ENCODE measurements at regions not wholly inside any gene's neighbourhood (a gene's known extent, or its start where the extent isn't known, plus 50 kb on each side); places are given as distances from the start of the nearest gene placed in this dataset.

DNA sequence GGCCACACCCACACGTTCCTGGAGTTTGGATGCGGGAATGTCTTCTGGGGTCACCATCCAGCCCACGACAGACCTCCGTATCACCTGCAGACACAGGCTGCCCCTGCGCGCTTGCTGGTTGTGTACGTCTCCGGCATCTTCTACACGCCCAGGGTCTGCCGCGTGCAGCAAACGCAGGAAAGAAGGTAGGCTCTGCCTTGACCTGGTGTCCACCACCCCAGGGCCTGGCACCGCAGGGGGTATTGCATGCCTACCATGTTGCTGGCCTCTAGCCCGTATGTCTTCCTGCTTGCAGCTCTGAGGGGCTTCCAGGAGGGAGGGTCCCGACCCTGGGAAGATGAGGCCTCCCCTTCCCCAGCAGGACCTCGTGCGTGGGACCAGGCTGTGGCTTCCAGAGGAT, 298.8 kb upstream of the IRX4 start:
- Histone ChIP-seq H3K9me3 (peaks cover 0 to 4% (median 0%) of the 10 kb centered on the region in 4 donors), H3K4me1 (no peaks in the 10 kb centered on the region), H3K36me3 (no peaks in the 10 kb centered on the region), H3K27me3 (no peaks in the 10 kb centered on the region), H3K27ac (no peak overlapping the region), H3K4me3 (no peak overlapping the region)
- TF ChIP-seq CTCF (IDR thresholded peaks at IDR 0.05) (no peak), POLR2A (IDR thresholded peaks at IDR 0.05) (no peak), EP300 (IDR thresholded peaks at IDR 0.05) (no peak)
- DNase-seq (ENCODE audit: low spot score in 2 of 2), result no peak
- 91% methylated on average over 13 to 17 of the region's 17 CpGs for WGBS, 2 donors

- H3K27me3 ChIP-seq, result no peaks in the 10 kb centered on the region
- DNase-seq (ENCODE audit: low spot score in 2 of 2), result no peak
- TF ChIP-seq POLR2A (IDR thresholded peaks at IDR 0.05) (no peak), CTCF (IDR thresholded peaks at IDR 0.05) (no peak), EP300 (IDR thresholded peaks at IDR 0.05) (no peak)
- H3K9me3 ChIP-seq, result peaks cover 0 to 4% (median 0%) of the 10 kb centered on the region in 4 donors
- H3K4me3 ChIP-seq, result no peak overlapping the region
- no peaks in the 10 kb centered on the region for H3K4me1 ChIP-seq
- WGBS, 2 donors, result 45 to 53% methylated on average over 8 of the region's 8 CpGs
- H3K36me3 ChIP-seq, result no peaks in the 10 kb centered on the region
- no peak overlapping the region for H3K27ac ChIP-seq
Measured at GRCh38 chr5:2181149-2181548, 298.4 kb upstream of the IRX4 start.

- H3K4me1 ChIP-seq, result no peaks in the 10 kb centered on the region
- peaks cover 0 to 4% (median 0%) of the 10 kb centered on the region in 4 donors for H3K9me3 ChIP-seq
- no peaks in the 10 kb centered on the region for H3K36me3 ChIP-seq
- H3K27ac ChIP-seq, result no peak overlapping the region
- no peak for TF ChIP-seq EP300 (IDR thresholded peaks at IDR 0.05)
- no peak for TF ChIP-seq CTCF (IDR thresholded peaks at IDR 0.05)
- TF ChIP-seq POLR2A (IDR thresholded peaks at IDR 0.05), result no peak
- DNase-seq (ENCODE audit: low spot score in 2 of 2), result no peak
- no peak overlapping the region for H3K4me3 ChIP-seq
- 84% methylated on average over 17 of the region's 17 CpGs for WGBS, 2 donors
- no peaks in the 10 kb centered on the region for H3K27me3 ChIP-seq
Measured at GRCh38 chr5:2180456-2180855, 297.7 kb upstream of the IRX4 start.

GRCh38 chr5:2179861-2180260, 297.1 kb upstream of the IRX4 start:
- Histone ChIP-seq H3K27ac (no peak overlapping the region), H3K27me3 (no peaks in the 10 kb centered on the region), H3K9me3 (peaks cover 0 to 4% (median 0%) of the 10 kb centered on the region in 4 donors), H3K4me3 (no peak overlapping the region), H3K4me1 (no peaks in the 10 kb centered on the region), H3K36me3 (no peaks in the 10 kb centered on the region)
- TF ChIP-seq EP300 (IDR thresholded peaks at IDR 0.05) (no peak), POLR2A (IDR thresholded peaks at IDR 0.05) (no peak), CTCF (IDR thresholded peaks at IDR 0.05) (no peak)
- DNase-seq (ENCODE audit: low spot score in 2 of 2), result no peak
- WGBS, 2 donors, result 66 to 78% methylated on average over 23 of the region's 23 CpGs

- Histone ChIP-seq H3K9me3 (peaks cover 0 to 4% (median 0%) of the 10 kb centered on the region in 4 donors), H3K27me3 (no peaks in the 10 kb centered on the region), H3K4me3 (no peak overlapping the region), H3K27ac (no peak overlapping the region), H3K4me1 (no peaks in the 10 kb centered on the region), H3K36me3 (no peaks in the 10 kb centered on the region)
- no peak for DNase-seq (ENCODE audit: low spot score in 2 of 2)
- no peak for TF ChIP-seq EP300 (IDR thresholded peaks at IDR 0.05)
- no peak for TF ChIP-seq POLR2A (IDR thresholded peaks at IDR 0.05)
- 88 to 93% methylated on average over 11 to 12 of the region's 12 CpGs for WGBS, 2 donors
Measured at GRCh38 chr5:2178528-2178927, 295.8 kb upstream of the IRX4 start.

GRCh38 chr5:2178071-2178477, 295.3 kb upstream of the IRX4 start:
- TF ChIP-seq POLR2A (IDR thresholded peaks at IDR 0.05), result no peak
- DNase-seq (ENCODE audit: low spot score in 2 of 2), result no peak
- WGBS, 2 donors, result 78 to 80% methylated on average over 8 to 11 of the region's 12 CpGs
- Histone ChIP-seq H3K4me3 (no peak overlapping the region), H3K4me1 (no peaks in the 10 kb centered on the region), H3K9me3 (peaks cover 0 to 4% (median 0%) of the 10 kb centered on the region in 4 donors), H3K27me3 (no peaks in the 10 kb centered on the region), H3K27ac (no peak overlapping the region), H3K36me3 (no peaks in the 10 kb centered on the region)
